ENCODE measurements at regions not wholly inside any gene's neighbourhood (a gene's known extent, or its start where the extent isn't known, plus 50 kb on each side); places are given as distances from the start of the nearest gene placed in this dataset.

DNA sequence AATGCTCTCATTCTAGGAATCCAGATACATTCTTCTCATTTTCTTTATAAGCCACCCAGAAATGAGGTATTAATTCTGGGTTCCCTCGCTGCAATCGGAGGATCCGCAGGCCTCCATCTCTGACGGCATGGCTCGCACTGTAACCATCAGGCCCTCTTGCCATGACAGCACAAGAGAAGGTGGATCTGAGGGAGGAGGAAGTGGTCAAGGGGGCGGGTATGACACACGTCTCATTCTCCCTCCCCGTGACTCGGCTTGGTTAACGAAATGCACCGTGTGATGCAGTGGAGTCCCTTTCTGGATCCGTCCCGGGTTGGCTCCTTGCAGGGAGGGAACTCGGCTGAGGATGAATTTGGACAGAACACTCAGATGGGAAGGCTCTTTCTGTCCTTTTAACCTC, 280.2 kb downstream of the TCERG1L start:
- TF ChIP-seq, protein P1, sequence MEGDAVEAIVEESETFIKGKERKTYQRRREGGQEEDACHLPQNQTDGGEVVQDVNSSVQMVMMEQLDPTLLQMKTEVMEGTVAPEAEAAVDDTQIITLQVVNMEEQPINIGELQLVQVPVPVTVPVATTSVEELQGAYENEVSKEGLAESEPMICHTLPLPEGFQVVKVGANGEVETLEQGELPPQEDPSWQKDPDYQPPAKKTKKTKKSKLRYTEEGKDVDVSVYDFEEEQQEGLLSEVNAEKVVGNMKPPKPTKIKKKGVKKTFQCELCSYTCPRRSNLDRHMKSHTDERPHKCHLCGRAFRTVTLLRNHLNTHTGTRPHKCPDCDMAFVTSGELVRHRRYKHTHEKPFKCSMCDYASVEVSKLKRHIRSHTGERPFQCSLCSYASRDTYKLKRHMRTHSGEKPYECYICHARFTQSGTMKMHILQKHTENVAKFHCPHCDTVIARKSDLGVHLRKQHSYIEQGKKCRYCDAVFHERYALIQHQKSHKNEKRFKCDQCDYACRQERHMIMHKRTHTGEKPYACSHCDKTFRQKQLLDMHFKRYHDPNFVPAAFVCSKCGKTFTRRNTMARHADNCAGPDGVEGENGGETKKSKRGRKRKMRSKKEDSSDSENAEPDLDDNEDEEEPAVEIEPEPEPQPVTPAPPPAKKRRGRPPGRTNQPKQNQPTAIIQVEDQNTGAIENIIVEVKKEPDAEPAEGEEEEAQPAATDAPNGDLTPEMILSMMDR (IDR thresholded peaks at IDR 0.05; ENCODE audit: insufficient read depth, low read length): no peak
- TF ChIP-seq SPI1 (IDR thresholded peaks at IDR 0.05; ENCODE audit: borderline replicate concordance, low read depth) (no peak), POLR2AphosphoS5 (IDR thresholded peaks at IDR 0.05; ENCODE audit: low read depth) (no peak)
- TF ChIP-seq, protein P2, sequence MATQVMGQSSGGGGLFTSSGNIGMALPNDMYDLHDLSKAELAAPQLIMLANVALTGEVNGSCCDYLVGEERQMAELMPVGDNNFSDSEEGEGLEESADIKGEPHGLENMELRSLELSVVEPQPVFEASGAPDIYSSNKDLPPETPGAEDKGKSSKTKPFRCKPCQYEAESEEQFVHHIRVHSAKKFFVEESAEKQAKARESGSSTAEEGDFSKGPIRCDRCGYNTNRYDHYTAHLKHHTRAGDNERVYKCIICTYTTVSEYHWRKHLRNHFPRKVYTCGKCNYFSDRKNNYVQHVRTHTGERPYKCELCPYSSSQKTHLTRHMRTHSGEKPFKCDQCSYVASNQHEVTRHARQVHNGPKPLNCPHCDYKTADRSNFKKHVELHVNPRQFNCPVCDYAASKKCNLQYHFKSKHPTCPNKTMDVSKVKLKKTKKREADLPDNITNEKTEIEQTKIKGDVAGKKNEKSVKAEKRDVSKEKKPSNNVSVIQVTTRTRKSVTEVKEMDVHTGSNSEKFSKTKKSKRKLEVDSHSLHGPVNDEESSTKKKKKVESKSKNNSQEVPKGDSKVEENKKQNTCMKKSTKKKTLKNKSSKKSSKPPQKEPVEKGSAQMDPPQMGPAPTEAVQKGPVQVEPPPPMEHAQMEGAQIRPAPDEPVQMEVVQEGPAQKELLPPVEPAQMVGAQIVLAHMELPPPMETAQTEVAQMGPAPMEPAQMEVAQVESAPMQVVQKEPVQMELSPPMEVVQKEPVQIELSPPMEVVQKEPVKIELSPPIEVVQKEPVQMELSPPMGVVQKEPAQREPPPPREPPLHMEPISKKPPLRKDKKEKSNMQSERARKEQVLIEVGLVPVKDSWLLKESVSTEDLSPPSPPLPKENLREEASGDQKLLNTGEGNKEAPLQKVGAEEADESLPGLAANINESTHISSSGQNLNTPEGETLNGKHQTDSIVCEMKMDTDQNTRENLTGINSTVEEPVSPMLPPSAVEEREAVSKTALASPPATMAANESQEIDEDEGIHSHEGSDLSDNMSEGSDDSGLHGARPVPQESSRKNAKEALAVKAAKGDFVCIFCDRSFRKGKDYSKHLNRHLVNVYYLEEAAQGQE (IDR thresholded peaks at IDR 0.05; ENCODE audit: insufficient replicate concordance, low read depth): no peak
